Naive thymus-derived CD8-positive, alpha-beta T cell (primary cell): ENCODE measurements at regions not wholly inside any gene's neighbourhood (a gene's known extent, or its start where the extent isn't known, plus 50 kb on each side); places are given as distances from the start of the nearest gene placed in this dataset.

Experiments used
- ATAC-seq, 2 donors: fragments of 150-1000 bp; cut with Tn5 transposase in 1 of 2; sonication (Bioruptor Pico), chemical (Tn5 transposase) in 1 of 2; 1 replicate in 1 of 2; 2 replicates in 1 of 2; pipeline ENCODE4 v1.10.0; 2021; ENCODE audit warnings: mild to moderate bottlenecking in 2 of 2, moderate library complexity in 2 of 2
- POLR2A ChIA-PET: fragments of 350-600 bp; sonication (Branson Sonifier 250); formaldehyde crosslinking; loops from one replicate; lab custom pipeline; 2021; ENCODE audit warnings: antibody characterized with exemption; lab: Charles Lee
- DNase-seq, 10 donors: peaks; one replicate each; pipeline versions ENCODE4 v3.0.0 to v3.0.0-alpha.2; 2020 to 2022
- H3K27ac Mint-ChIP-seq, 10 donors: one replicate each; pipeline ENCODE4 v1.8.0; 2020 to 2022; ENCODE audit warnings: mild to moderate bottlenecking in 10 of 10, mixed read lengths in 10 of 10, moderate library complexity in 4 of 10, inconsistent platforms in 1 of 10
- H3K27me3 Mint-ChIP-seq, 5 donors: one replicate each; pipeline ENCODE4 v1.8.0; 2021 to 2022; ENCODE audit warnings: mixed read lengths in 5 of 5
- H3K36me3 Mint-ChIP-seq, 3 donors: one replicate each; pipeline ENCODE4 v1.8.0; 2020 to 2022; ENCODE audit warnings: mixed read lengths in 3 of 3, mild to moderate bottlenecking in 2 of 3, inconsistent platforms in 1 of 3
- H3K4me1 Mint-ChIP-seq, 4 donors: one replicate each; pipeline ENCODE4 v1.8.0; 2021 to 2022; ENCODE audit warnings: mixed read lengths in 4 of 4
- H3K4me3 Mint-ChIP-seq, 10 donors: one replicate each; pipeline ENCODE4 v1.8.0; 2020 to 2022; ENCODE audit warnings: mild to moderate bottlenecking in 10 of 10, mixed read lengths in 10 of 10, moderate library complexity in 6 of 10, inconsistent platforms in 1 of 10
- H3K9me3 Mint-ChIP-seq, 9 donors: one replicate each; pipeline ENCODE4 v1.8.0; 2020 to 2022; ENCODE audit warnings: mixed read lengths in 9 of 9, mild to moderate bottlenecking in 3 of 9, inconsistent platforms in 1 of 9, moderate library complexity in 1 of 9

DNA sequence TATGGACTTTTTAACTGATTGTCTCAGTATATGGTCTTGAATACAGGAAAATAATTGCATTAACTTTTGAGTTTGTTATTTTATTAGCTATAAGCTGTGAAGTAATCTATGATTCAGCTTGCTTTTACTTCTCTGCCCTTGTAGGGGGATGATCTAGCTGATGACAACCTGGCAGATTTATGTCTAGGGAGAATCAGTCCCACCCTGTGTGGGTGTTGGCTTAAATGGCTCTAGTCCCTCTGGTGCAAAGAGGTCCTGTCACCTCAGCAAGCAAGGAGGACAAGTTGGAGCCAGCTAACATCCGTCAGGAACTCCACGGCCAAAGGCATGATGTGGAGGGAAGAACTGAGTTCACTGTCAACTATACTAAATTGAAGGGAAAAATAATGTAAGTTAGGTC lies 495.3 kb downstream of the BMP2 start:
- POLR2A ChIA-PET: no interaction called here
- no peak overlapping the region for H3K27ac Mint-ChIP-seq
- H3K9me3 Mint-ChIP-seq: peaks cover 0 to 7% (median 2%) of the 10 kb centered on the region in 9 donors
- no peaks in the 10 kb centered on the region for H3K4me1 Mint-ChIP-seq
- DNase-seq (no peak), ATAC-seq (no peak)
- H3K27me3 Mint-ChIP-seq: no peaks in the 10 kb centered on the region
- no peaks in the 10 kb centered on the region for H3K36me3 Mint-ChIP-seq
- H3K4me3 Mint-ChIP-seq: no peak overlapping the region

DNA sequence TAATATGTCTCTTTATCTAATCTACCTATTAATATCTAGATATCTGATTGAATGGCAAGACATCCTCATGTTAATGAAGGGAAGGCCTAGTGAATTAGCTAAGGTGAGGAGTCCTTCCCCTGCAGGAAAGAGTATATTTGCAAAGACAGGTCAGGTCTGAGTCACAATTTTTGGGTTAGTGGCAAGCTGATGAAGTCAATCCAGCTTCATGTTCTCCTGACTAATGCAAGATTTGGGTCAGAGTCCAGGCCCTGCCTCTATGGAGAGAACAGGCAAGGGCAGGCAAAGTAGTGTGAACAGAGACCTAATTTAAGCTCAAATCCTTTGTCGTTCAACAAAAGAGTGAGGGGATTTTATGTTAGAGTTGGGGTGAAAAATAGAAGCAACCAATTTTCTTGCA lies 496.7 kb downstream of the BMP2 start:
- Mint-ChIP-seq H3K4me1 (no peaks in the 10 kb centered on the region), H3K27ac (no peak overlapping the region)
- ATAC-seq: no peak

DNA sequence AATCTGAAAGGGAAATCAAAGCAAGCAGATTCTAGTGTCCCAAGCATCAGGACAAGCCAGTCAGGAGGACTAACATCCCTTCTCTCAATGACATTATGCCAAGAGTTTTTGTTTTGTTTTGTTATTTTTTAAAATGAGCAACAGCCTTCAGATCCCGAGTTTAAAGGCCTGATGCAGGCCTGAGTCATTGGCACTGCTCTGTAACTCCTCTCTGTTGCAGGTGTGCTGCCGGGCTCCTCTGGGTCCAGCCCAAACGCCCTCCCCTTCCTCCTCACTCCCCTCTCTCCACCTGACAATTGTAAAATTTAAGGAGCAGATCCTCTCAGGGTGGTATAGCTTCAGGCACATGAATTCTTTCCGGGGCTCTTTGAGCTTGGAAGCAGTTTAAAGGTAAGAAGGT lies 502.0 kb downstream of the BMP2 start:
- POLR2A ChIA-PET: no interaction called here

More for the DNA sequence above, 496.7 kb downstream of the BMP2 start:
- no peak for DNase-seq
- Mint-ChIP-seq H3K36me3 (no peaks in the 10 kb centered on the region), H3K9me3 (peaks cover 0 to 6% (median 0%) of the 10 kb centered on the region in 9 donors), H3K4me3 (no peak overlapping the region), H3K27me3 (no peaks in the 10 kb centered on the region)
- POLR2A ChIA-PET: no interaction called here

DNA sequence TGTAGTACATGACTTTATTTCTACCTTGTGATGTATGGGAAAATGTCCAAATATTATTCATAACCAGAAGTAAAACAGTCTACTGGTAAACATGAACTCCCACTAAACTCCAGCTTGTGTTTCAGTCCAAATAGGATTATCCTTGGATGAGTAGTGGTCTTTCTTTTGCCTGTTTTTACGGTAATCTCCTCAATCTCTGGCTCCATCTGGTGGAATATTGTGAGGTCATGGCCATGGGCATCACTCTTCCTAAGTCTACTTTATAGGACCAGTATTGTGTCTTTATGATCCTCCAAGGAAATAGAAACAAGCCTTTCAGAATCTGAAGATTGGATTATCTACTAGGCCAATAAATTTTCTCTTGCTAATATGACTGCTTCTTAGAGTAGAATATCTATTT lies 505.0 kb downstream of the BMP2 start:
- H3K36me3 Mint-ChIP-seq: peaks cover 0 to 9% (median 0%) of the 10 kb centered on the region in 3 donors
- peaks cover 0 to 2% (median 0%) of the 10 kb centered on the region in 5 donors for H3K27me3 Mint-ChIP-seq
- H3K9me3 Mint-ChIP-seq: peaks cover 0 to 14% (median 9%) of the 10 kb centered on the region in 9 donors
- POLR2A ChIA-PET: no interaction called here
- H3K27ac Mint-ChIP-seq: no peak overlapping the region
- H3K4me1 Mint-ChIP-seq: no peaks in the 10 kb centered on the region
- no peak for DNase-seq
- H3K4me3 Mint-ChIP-seq: no peak overlapping the region
- ATAC-seq: no peak

More for the DNA sequence above, 502.0 kb downstream of the BMP2 start:
- H3K27ac Mint-ChIP-seq: no peak overlapping the region
- peaks cover 0 to 4% (median 0%) of the 10 kb centered on the region in 3 donors for H3K36me3 Mint-ChIP-seq
- H3K27me3 Mint-ChIP-seq: peaks cover 0 to 2% (median 0%) of the 10 kb centered on the region in 5 donors
- H3K4me3 Mint-ChIP-seq: no peak overlapping the region
- ATAC-seq: no peak
- H3K4me1 Mint-ChIP-seq: no peaks in the 10 kb centered on the region
- DNase-seq: no peak
- peaks cover 0 to 10% (median 4%) of the 10 kb centered on the region in 9 donors for H3K9me3 Mint-ChIP-seq

DNA sequence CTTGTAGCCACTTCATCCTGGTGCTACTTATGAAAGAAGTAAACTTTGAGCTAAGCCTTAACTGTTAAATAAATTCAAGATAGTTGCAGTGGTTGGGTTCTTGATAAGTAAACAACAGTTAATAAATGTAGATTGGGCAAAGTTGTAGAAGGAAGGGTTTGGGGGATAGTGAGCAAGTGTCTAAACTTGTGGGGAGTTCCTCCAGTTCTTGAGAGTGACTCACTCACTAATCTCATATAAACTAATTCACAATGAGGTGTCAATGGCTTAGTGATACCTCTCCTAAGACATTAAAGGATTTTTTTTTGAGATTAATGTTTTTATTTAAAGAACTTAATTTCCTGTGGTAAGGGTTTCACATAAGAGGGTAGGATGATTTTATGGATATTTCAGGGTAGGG lies 507.4 kb downstream of the BMP2 start:
- H3K36me3 Mint-ChIP-seq: peaks cover 0 to 9% (median 0%) of the 10 kb centered on the region in 3 donors
- ATAC-seq (no peak), DNase-seq (no peak)
- peaks cover 0 to 2% (median 0%) of the 10 kb centered on the region in 5 donors for H3K27me3 Mint-ChIP-seq
- H3K9me3 Mint-ChIP-seq: peaks cover 0 to 20% (median 9%) of the 10 kb centered on the region in 9 donors
- no peak overlapping the region for H3K27ac Mint-ChIP-seq
- no peaks in the 10 kb centered on the region for H3K4me1 Mint-ChIP-seq
- no peak overlapping the region for H3K4me3 Mint-ChIP-seq
- POLR2A ChIA-PET: no interaction called here

DNA sequence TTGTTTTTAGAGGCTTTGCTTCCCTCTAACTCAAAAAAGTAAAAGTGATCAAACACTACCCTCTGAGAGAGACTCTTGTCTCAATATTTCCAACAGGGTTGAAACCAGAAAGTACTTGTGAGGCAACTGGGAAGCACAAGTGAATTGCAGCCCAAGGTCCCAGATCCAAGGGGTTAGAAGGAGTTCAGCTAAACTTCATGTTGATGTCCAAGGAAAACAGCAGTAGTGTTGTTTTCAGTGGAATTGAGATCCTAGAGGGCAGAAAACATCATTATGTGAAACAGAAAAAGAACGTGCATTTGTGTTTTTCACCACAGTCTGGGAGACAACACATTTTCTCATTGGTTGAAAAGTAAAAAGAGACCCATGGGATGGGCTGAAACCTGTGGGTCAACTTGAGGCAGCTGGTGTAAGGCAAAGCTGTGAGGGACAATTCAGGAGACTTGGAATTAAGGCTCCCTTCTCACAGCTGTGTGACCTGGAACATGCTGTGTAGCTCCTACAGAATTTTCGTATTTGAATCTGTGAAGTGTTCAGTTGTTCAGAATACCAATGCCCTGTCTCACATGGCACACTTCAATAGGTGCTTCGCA lies 508.3 kb downstream of the BMP2 start:
- POLR2A ChIA-PET: no interaction called here
- ATAC-seq: no peak
- Mint-ChIP-seq H3K36me3 (peaks cover 0 to 9% (median 0%) of the 10 kb centered on the region in 3 donors), H3K4me1 (no peaks in the 10 kb centered on the region), H3K27me3 (peaks cover 0 to 2% (median 0%) of the 10 kb centered on the region in 5 donors), H3K4me3 (no peak overlapping the region), H3K9me3 (peaks cover 0 to 20% (median 9%) of the 10 kb centered on the region in 9 donors), H3K27ac (no peak overlapping the region)
- DNase-seq: no peak

DNA sequence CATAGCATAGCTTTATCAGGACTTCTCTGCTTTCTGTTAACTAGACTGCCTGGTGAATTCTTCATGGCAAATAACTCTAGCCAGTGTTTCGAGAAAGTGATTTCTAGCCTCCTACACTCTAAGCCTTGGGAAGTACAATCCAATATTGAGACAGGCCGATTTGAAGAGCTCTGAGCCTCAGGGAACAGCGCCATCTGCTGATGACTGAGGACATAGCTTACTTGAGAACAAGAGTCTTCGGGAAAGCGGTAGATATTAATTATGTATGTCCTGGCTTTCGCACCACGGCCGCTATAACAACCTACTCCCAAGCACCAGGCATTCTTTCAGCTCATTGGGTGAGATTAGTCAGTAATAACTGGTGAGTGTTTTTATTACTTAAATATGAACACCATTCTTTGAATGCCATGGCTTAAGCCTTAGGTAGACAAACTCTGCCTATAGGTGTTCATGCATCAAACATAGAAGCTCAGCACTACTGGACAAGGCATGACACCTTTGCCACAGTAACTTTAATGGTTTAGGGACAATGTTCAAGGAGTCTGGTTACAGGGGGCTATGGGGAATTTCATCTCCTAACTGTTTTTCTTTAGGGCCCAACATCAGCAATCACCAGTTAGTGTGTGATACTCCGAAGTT lies 518.6 kb downstream of the BMP2 start:
- Mint-ChIP-seq H3K4me3 (no peak overlapping the region), H3K27ac (no peak overlapping the region), H3K36me3 (no peaks in the 10 kb centered on the region), H3K9me3 (peaks cover 0 to 6% (median 1%) of the 10 kb centered on the region in 9 donors), H3K27me3 (peaks cover 0 to 2% (median 0%) of the 10 kb centered on the region in 5 donors), H3K4me1 (no peaks in the 10 kb centered on the region)
- no peak for ATAC-seq
- no peak for DNase-seq
- POLR2A ChIA-PET: no interaction called here

DNA sequence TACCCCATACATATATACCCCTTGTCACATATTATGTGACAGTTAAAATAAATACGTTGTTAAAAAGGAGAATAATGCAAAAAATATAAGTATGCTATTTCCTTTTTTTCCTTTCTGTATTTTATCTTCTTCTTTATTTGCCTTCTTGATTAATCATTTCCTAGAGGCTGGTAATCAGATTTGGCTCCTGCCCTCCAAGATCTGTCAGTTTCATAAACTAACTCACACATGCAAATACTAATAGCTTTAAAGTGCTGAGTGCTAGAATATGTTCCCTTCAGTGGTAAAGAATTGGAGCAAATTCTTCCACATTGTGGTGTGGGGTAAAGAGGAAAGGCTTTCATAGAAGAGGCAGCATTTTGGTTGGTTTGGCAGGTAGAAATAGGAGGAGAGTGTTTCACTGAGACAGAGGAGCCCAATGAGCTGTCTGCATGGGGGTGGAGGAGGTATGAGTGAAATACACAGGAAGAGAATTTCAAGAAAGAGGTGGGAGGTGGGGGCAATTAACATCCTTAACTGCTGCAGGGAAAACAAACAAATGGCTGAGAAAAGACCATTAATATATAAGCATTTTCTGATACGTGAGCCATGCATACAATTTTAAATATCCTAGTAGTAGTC lies 523.9 kb downstream of the BMP2 start:
- Mint-ChIP-seq H3K4me3 (no peak overlapping the region), H3K27me3 (peaks cover 0 to 2% (median 0%) of the 10 kb centered on the region in 5 donors), H3K27ac (no peak overlapping the region), H3K9me3 (peaks cover 0 to 11% (median 4%) of the 10 kb centered on the region in 9 donors), H3K36me3 (no peaks in the 10 kb centered on the region), H3K4me1 (no peaks in the 10 kb centered on the region)
- no peak for DNase-seq
- ATAC-seq: no peak
- POLR2A ChIA-PET: no interaction called here

DNA sequence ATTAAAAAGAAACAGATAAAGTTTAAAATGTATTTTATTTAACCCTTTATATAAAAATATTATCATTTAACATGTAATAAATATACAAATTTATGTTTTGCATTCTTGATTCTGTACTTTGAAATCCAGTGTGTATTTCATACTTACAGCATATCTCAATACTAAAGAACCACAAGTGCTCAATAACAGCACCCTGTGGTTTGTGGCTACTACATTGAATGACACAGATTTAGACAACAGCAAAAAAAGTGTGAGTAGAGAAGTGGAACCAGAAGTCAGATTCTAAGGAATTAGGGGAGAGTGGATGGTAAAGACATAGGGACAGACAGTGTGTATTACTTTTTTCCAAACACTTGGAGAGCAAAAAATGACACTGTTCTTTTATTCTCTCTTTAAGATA lies 524.5 kb downstream of the BMP2 start:
- ATAC-seq (no peak), DNase-seq (no peak)
- H3K4me3 Mint-ChIP-seq: no peak overlapping the region
- no peaks in the 10 kb centered on the region for H3K4me1 Mint-ChIP-seq
- H3K36me3 Mint-ChIP-seq: no peaks in the 10 kb centered on the region
- peaks cover 0 to 11% (median 4%) of the 10 kb centered on the region in 9 donors for H3K9me3 Mint-ChIP-seq
- POLR2A ChIA-PET: no interaction called here
- H3K27ac Mint-ChIP-seq: no peak overlapping the region
- peaks cover 0 to 1% (median 0%) of the 10 kb centered on the region in 5 donors for H3K27me3 Mint-ChIP-seq

DNA sequence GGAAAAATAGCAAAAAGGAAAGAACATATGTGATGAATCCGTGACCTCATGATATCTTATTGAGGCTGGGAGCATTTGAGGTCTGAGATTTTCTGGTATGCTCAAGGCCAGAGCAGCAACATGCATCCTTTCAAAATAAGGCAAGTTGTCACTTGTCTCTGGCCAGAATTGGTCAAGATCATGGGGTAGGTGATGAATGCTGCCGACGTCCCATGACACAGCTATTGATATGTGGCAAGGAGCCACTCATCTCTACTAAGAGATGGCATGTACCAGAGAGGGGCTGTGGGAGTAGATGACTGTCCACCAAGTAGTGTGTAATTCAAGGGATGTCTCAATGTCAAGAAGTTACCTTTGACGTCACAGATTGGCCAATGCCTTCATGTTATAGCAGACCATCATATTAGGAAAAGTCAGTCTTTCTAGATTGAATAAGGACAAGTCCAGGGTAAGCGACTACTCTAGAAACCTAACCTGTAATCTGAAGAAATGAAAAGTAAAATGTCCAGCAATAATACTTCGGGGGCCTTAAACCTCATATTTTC lies 527.4 kb downstream of the BMP2 start:
- DNase-seq: no peak
- no peak overlapping the region for H3K27ac Mint-ChIP-seq
- no peak overlapping the region for H3K4me3 Mint-ChIP-seq
- peaks cover 0 to 15% (median 7%) of the 10 kb centered on the region in 9 donors for H3K9me3 Mint-ChIP-seq
- no peaks in the 10 kb centered on the region for H3K36me3 Mint-ChIP-seq
- peaks cover 0 to 1% (median 0%) of the 10 kb centered on the region in 5 donors for H3K27me3 Mint-ChIP-seq
- no peaks in the 10 kb centered on the region for H3K4me1 Mint-ChIP-seq
- ATAC-seq: no peak
- POLR2A ChIA-PET: no interaction called here

DNA sequence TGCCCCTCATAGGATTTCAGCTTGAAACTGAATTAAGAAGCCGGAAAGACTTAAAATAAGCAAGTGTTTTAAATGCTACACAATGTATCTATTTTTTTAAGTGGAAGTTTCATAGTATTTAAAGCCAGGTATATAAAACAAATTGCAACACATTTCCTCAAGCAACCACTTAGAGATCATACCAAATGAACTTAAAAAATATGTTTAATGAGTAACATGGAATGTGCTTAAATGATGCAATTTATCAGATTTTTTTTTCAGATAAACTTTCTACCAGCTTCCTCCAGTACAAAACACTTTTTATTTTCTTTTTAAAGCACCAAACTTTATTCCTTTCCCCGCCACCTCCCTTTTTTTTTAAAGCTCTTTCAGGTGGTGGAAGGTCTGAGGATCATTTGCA lies 534.3 kb downstream of the BMP2 start:
- no peak for ATAC-seq
- peaks cover 0 to 5% (median 0%) of the 10 kb centered on the region in 5 donors for H3K27me3 Mint-ChIP-seq
- no peaks in the 10 kb centered on the region for H3K4me1 Mint-ChIP-seq
- H3K4me3 Mint-ChIP-seq: no peak overlapping the region
- POLR2A ChIA-PET: no interaction called here
- no peak for DNase-seq
- H3K27ac Mint-ChIP-seq: no peak overlapping the region
- peaks cover 0 to 22% (median 7%) of the 10 kb centered on the region in 9 donors for H3K9me3 Mint-ChIP-seq
- no peaks in the 10 kb centered on the region for H3K36me3 Mint-ChIP-seq

DNA sequence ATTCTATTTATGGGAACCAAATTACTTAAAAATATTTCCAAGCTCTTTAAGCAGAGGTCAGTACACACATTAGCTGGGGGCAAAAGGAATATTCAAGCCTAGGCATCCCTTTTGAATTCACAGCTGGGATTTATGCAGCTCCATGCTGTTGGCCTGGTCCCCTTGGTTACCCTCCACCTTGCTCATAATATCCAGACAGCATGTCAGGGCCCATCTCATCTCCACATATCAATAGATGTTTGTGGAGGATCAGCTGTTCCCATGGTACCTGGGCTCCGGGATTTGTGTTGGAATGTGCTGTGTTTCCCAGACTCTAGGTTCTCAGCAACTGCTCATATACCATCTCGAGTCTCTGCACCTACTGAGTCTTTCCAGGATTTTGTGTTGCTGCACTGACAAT lies 534.8 kb downstream of the BMP2 start:
- no peak overlapping the region for H3K27ac Mint-ChIP-seq
- no peaks in the 10 kb centered on the region for H3K36me3 Mint-ChIP-seq
- POLR2A ChIA-PET: no interaction called here
- H3K27me3 Mint-ChIP-seq: peaks cover 0 to 5% (median 0%) of the 10 kb centered on the region in 5 donors
- ATAC-seq (no peak), DNase-seq (no peak)
- peaks cover 0 to 22% (median 7%) of the 10 kb centered on the region in 9 donors for H3K9me3 Mint-ChIP-seq
- H3K4me1 Mint-ChIP-seq: no peaks in the 10 kb centered on the region
- no peak overlapping the region for H3K4me3 Mint-ChIP-seq

DNA sequence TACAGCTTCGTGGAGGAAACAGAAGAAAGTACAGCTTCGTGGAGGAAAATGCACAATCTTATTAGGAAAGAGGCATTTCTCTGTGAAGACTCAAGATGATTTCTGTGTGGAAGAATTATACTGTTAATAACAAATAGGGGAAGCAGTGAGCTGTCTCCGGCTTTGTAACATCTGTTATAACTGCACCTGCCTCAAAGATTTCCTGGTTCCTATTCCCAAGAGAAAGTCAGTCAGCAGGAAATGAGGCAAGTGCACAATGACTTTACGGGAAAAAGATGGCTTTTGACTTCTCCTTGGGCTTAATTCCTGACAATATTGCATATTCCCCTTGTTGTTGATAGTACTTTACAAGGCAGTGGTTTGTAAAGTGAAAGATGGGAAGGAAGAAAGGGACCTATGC lies 538.5 kb downstream of the BMP2 start:
- POLR2A ChIA-PET: no interaction called here
- H3K4me3 Mint-ChIP-seq: no peak overlapping the region
- no peaks in the 10 kb centered on the region for H3K36me3 Mint-ChIP-seq
- DNase-seq (no peak), ATAC-seq (no peak)
- no peak overlapping the region for H3K27ac Mint-ChIP-seq
- H3K9me3 Mint-ChIP-seq: peaks cover 0 to 6% (median 3%) of the 10 kb centered on the region in 9 donors
- H3K27me3 Mint-ChIP-seq: peaks cover 0 to 5% (median 0%) of the 10 kb centered on the region in 5 donors
- no peaks in the 10 kb centered on the region for H3K4me1 Mint-ChIP-seq
